ENCODE measurements at regions not wholly inside any gene's neighbourhood (a gene's known extent, or its start where the extent isn't known, plus 50 kb on each side); places are given as distances from the start of the nearest gene placed in this dataset.

GRCh38 chr18:30623401-30624065, 419.0 kb downstream of the DSC3 start:
- no peak for TF ChIP-seq CTCF (IDR thresholded peaks at IDR 0.05; ENCODE audit: borderline replicate concordance, extremely low read depth, insufficient read depth)
- H3K27ac ChIP-seq (ENCODE audit: low read depth in 2 of 2, low read length in 2 of 2), result no peak overlapping the region
- FAIRE-seq, result no peak
- no peak overlapping the region for H3K4me3 ChIP-seq (ENCODE audit: low read length in 3 of 3)
- H3K27me3 ChIP-seq (ENCODE audit: control insufficient read depth, insufficient read depth, low read length), result no peaks in the 10 kb centered on the region
- no peak for DNase-seq
- no peak overlapping the region for H3K9ac ChIP-seq (ENCODE audit: low read length in 3 of 3)
- H3K9me3 ChIP-seq (ENCODE audit: control insufficient read depth in 2 of 3, insufficient read depth in 1 of 3, low read length in 3 of 3), result no peaks in the 10 kb centered on the region
- H3K36me3 ChIP-seq (ENCODE audit: control insufficient read depth in 2 of 3, insufficient read depth in 3 of 3, low read length in 3 of 3), result no peaks in the 10 kb centered on the region
- intact Hi-C loops (cut with DNase I), result no loop called here
- no peaks in the 10 kb centered on the region for H3K4me1 ChIP-seq (ENCODE audit: control insufficient read depth in 2 of 3, insufficient read depth in 2 of 3, low read depth in 1 of 3, low read length in 3 of 3)

GRCh38 chr18:30622635-30623034, 419.9 kb downstream of the DSC3 start:
- Histone ChIP-seq H3K9ac (ENCODE audit: low read length in 3 of 3) (no peak overlapping the region), H3K4me3 (ENCODE audit: low read length in 3 of 3) (no peak overlapping the region), H3K36me3 (ENCODE audit: control insufficient read depth in 2 of 3, insufficient read depth in 3 of 3, low read length in 3 of 3) (no peaks in the 10 kb centered on the region), H3K9me3 (ENCODE audit: control insufficient read depth in 2 of 3, insufficient read depth in 1 of 3, low read length in 3 of 3) (no peaks in the 10 kb centered on the region), H3K27ac (ENCODE audit: low read depth in 2 of 2, low read length in 2 of 2) (no peak overlapping the region), H3K4me1 (ENCODE audit: control insufficient read depth in 2 of 3, insufficient read depth in 2 of 3, low read depth in 1 of 3, low read length in 3 of 3) (no peaks in the 10 kb centered on the region), H3K27me3 (ENCODE audit: control insufficient read depth, insufficient read depth, low read length) (no peaks in the 10 kb centered on the region)
- DNase-seq (no peak), FAIRE-seq (no peak)
- TF ChIP-seq CTCF (IDR thresholded peaks at IDR 0.05; ENCODE audit: borderline replicate concordance, extremely low read depth, insufficient read depth), result no peak
- intact Hi-C loops (cut with DNase I), result no loop called here

GRCh38 chr18:30622104-30622503, 420.4 kb downstream of the DSC3 start:
- no peak overlapping the region for H3K27ac ChIP-seq (ENCODE audit: low read depth in 2 of 2, low read length in 2 of 2)
- H3K36me3 ChIP-seq (ENCODE audit: control insufficient read depth in 2 of 3, insufficient read depth in 3 of 3, low read length in 3 of 3), result no peaks in the 10 kb centered on the region
- no peak for TF ChIP-seq CTCF (IDR thresholded peaks at IDR 0.05; ENCODE audit: borderline replicate concordance, extremely low read depth, insufficient read depth)
- no peaks in the 10 kb centered on the region for H3K27me3 ChIP-seq (ENCODE audit: control insufficient read depth, insufficient read depth, low read length)
- no peak for DNase-seq
- H3K9ac ChIP-seq (ENCODE audit: low read length in 3 of 3), result no peak overlapping the region
- intact Hi-C loops (cut with DNase I), result no loop called here
- no peak overlapping the region for H3K4me3 ChIP-seq (ENCODE audit: low read length in 3 of 3)
- H3K9me3 ChIP-seq (ENCODE audit: control insufficient read depth in 2 of 3, insufficient read depth in 1 of 3, low read length in 3 of 3), result no peaks in the 10 kb centered on the region
- FAIRE-seq, result no peak
- H3K4me1 ChIP-seq (ENCODE audit: control insufficient read depth in 2 of 3, insufficient read depth in 2 of 3, low read depth in 1 of 3, low read length in 3 of 3), result no peaks in the 10 kb centered on the region

- no peak overlapping the region for H3K27ac ChIP-seq (ENCODE audit: low read depth in 2 of 2, low read length in 2 of 2)
- FAIRE-seq (no peak), DNase-seq (no peak)
- no peak overlapping the region for H3K9ac ChIP-seq (ENCODE audit: low read length in 3 of 3)
- H3K4me3 ChIP-seq (ENCODE audit: low read length in 3 of 3), result no peak overlapping the region
- H3K9me3 ChIP-seq (ENCODE audit: control insufficient read depth in 2 of 3, insufficient read depth in 1 of 3, low read length in 3 of 3), result no peaks in the 10 kb centered on the region
- no peaks in the 10 kb centered on the region for H3K27me3 ChIP-seq (ENCODE audit: control insufficient read depth, insufficient read depth, low read length)
- TF ChIP-seq CTCF (IDR thresholded peaks at IDR 0.05; ENCODE audit: borderline replicate concordance, extremely low read depth, insufficient read depth), result no peak
- no peaks in the 10 kb centered on the region for H3K4me1 ChIP-seq (ENCODE audit: control insufficient read depth in 2 of 3, insufficient read depth in 2 of 3, low read depth in 1 of 3, low read length in 3 of 3)
- intact Hi-C loops (cut with DNase I), result no loop called here
- no peaks in the 10 kb centered on the region for H3K36me3 ChIP-seq (ENCODE audit: control insufficient read depth in 2 of 3, insufficient read depth in 3 of 3, low read length in 3 of 3)
These were observed 424.0 kb downstream of the DSC3 start for GRCh38 chr18:30618567-30618966.
